ENCODE measurements at regions not wholly inside any gene's neighbourhood (a gene's known extent, or its start where the extent isn't known, plus 50 kb on each side); places are given as distances from the start of the nearest gene placed in this dataset.

- Histone ChIP-seq H3K36me3 (ENCODE audit: insufficient read depth, low read length) (no peaks in the 10 kb centered on the region), H3K9me3 (ENCODE audit: low read length) (no peaks in the 10 kb centered on the region), H3K4me2 (ENCODE audit: low read length) (no peak overlapping the region), H4K20me1 (ENCODE audit: insufficient read depth, low read length) (no peaks in the 10 kb centered on the region), H2AFZ (ENCODE audit: low read length) (no peak overlapping the region), H3K4me1 (ENCODE audit: insufficient read depth, low read length, poor library complexity, severe bottlenecking) (no peaks in the 10 kb centered on the region), H3K4me3 (ENCODE audit: low read depth, low read length, poor library complexity, severe bottlenecking) (no peak overlapping the region), H3K79me2 (ENCODE audit: insufficient read depth, low read depth, low read length) (no peaks in the 10 kb centered on the region), H3K9me2 (ENCODE audit: insufficient read depth, low read length) (no peaks in the 10 kb centered on the region), H3K27ac (ENCODE audit: low read depth, low read length, poor library complexity, severe bottlenecking) (no peak overlapping the region)
- TF ChIP-seq, protein P1, sequence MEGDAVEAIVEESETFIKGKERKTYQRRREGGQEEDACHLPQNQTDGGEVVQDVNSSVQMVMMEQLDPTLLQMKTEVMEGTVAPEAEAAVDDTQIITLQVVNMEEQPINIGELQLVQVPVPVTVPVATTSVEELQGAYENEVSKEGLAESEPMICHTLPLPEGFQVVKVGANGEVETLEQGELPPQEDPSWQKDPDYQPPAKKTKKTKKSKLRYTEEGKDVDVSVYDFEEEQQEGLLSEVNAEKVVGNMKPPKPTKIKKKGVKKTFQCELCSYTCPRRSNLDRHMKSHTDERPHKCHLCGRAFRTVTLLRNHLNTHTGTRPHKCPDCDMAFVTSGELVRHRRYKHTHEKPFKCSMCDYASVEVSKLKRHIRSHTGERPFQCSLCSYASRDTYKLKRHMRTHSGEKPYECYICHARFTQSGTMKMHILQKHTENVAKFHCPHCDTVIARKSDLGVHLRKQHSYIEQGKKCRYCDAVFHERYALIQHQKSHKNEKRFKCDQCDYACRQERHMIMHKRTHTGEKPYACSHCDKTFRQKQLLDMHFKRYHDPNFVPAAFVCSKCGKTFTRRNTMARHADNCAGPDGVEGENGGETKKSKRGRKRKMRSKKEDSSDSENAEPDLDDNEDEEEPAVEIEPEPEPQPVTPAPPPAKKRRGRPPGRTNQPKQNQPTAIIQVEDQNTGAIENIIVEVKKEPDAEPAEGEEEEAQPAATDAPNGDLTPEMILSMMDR (conservative IDR thresholded peaks at IDR 0.05; ENCODE audit: low read length): no peak
- no peak for TF ChIP-seq EZH2phosphoT487 (IDR thresholded peaks at IDR 0.05; ENCODE audit: borderline replicate concordance, low read depth, low read length)
- intact Hi-C loops (cut with micrococcal nuclease; ENCODE audit: unreplicated experiment): no loop called here
- DNase-seq (ENCODE audit: low spot score): no peak
- ChIA-PET POLR2A (interaction anchor here (0.7 kb wide), 1 partner anchor 102 kb away, joined by 4 read pairs; no protein-coding TSS in a partner anchor), CTCF (ENCODE audit: unreplicated experiment) (no interaction called here)
- no TSS peak for BruUV-seq (replicated peaks)
Observed at GRCh38 chr12:65606008-65606766, 218.1 kb upstream of the HMGA2 start.

- Histone ChIP-seq H3K36me3 (ENCODE audit: insufficient read depth, low read length) (no peaks in the 10 kb centered on the region), H3K4me1 (ENCODE audit: insufficient read depth, low read length, poor library complexity, severe bottlenecking) (no peaks in the 10 kb centered on the region), H3K4me2 (ENCODE audit: low read length) (no peak overlapping the region), H3K27ac (ENCODE audit: low read depth, low read length, poor library complexity, severe bottlenecking) (no peak overlapping the region), H3K79me2 (ENCODE audit: insufficient read depth, low read depth, low read length) (no peaks in the 10 kb centered on the region), H2AFZ (ENCODE audit: low read length) (no peak overlapping the region), H4K20me1 (ENCODE audit: insufficient read depth, low read length) (no peaks in the 10 kb centered on the region), H3K9me2 (ENCODE audit: insufficient read depth, low read length) (no peaks in the 10 kb centered on the region), H3K4me3 (ENCODE audit: low read depth, low read length, poor library complexity, severe bottlenecking) (no peak overlapping the region), H3K9me3 (ENCODE audit: low read length) (no peaks in the 10 kb centered on the region)
- CTCF ChIA-PET (ENCODE audit: unreplicated experiment): no interaction called here
- intact Hi-C loops (cut with micrococcal nuclease; ENCODE audit: unreplicated experiment): no loop called here
- DNase-seq (ENCODE audit: low spot score): no peak
- POLR2A ChIA-PET: no interaction called here
- TF ChIP-seq, protein P1 (conservative IDR thresholded peaks at IDR 0.05; ENCODE audit: low read length): no peak
- TF ChIP-seq EZH2phosphoT487 (IDR thresholded peaks at IDR 0.05; ENCODE audit: borderline replicate concordance, low read depth, low read length): no peak
- BruUV-seq (replicated peaks): no TSS peak
Observed at GRCh38 chr12:65607401-65607841, 216.9 kb upstream of the HMGA2 start.

- no TSS peak for BruUV-seq (replicated peaks)
- Histone ChIP-seq H3K9me2 (ENCODE audit: insufficient read depth, low read length) (no peaks in the 10 kb centered on the region), H3K9me3 (ENCODE audit: low read length) (no peaks in the 10 kb centered on the region), H2AFZ (ENCODE audit: low read length) (no peak overlapping the region), H3K4me2 (ENCODE audit: low read length) (no peak overlapping the region), H4K20me1 (ENCODE audit: insufficient read depth, low read length) (no peaks in the 10 kb centered on the region), H3K79me2 (ENCODE audit: insufficient read depth, low read depth, low read length) (no peaks in the 10 kb centered on the region), H3K36me3 (ENCODE audit: insufficient read depth, low read length) (no peaks in the 10 kb centered on the region), H3K4me1 (ENCODE audit: insufficient read depth, low read length, poor library complexity, severe bottlenecking) (no peaks in the 10 kb centered on the region), H3K4me3 (ENCODE audit: low read depth, low read length, poor library complexity, severe bottlenecking) (no peak overlapping the region), H3K27ac (ENCODE audit: low read depth, low read length, poor library complexity, severe bottlenecking) (no peak overlapping the region)
- CTCF ChIA-PET (ENCODE audit: unreplicated experiment): no interaction called here
- POLR2A ChIA-PET: no interaction called here
- intact Hi-C loops (cut with micrococcal nuclease; ENCODE audit: unreplicated experiment): no loop called here
- no peak for DNase-seq (ENCODE audit: low spot score)
- no peak for TF ChIP-seq EZH2phosphoT487 (IDR thresholded peaks at IDR 0.05; ENCODE audit: borderline replicate concordance, low read depth, low read length)
- TF ChIP-seq, protein P1 (conservative IDR thresholded peaks at IDR 0.05; ENCODE audit: low read length): no peak
Observed at GRCh38 chr12:65608319-65608916, 215.9 kb upstream of the HMGA2 start.

All from OCI-LY7 (cell line).